ENCODE measurements at regions not wholly inside any gene's neighbourhood (a gene's known extent, or its start where the extent isn't known, plus 50 kb on each side); places are given as distances from the start of the nearest gene placed in this dataset.
"Not testable (repeated sequence)": the region's sequence is repeated elsewhere in the genome, so short reads cannot be mapped to it uniquely, and the experiment has no call there.

DNA sequence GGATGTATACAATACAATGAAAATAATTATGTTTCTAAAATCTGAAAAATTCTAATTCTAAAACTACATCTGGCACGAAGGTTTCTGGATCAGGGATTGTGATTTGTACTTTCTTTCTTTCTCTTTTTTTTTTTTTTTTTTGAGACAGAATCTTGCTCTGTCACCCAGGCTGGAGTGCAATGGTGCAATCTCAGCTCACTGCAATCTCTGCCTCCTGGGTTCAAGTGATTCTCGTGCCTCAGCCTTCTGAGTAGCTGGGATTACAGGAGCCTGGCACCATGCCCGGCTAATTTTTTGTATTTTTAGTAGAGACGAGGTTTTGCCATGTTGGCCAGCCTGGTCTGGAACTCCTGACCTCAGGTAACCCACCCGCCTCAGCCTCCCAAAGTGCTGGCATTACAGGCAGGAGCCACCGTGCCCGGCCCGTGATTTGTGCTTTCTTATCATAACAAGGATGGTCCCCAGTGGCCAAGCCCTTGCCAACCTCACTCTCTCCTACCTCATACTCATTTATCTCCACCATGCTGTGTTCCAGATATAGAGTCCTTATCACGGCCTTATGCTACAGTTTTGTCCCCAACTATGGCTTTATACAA lies 279.9 kb downstream of the QDPR start:
- DNase-seq: not testable (repeated sequence)

- DNase-seq: no peak
Measured at GRCh38 chr4:17230727-17231126, 281.2 kb downstream of the QDPR start.

DNA sequence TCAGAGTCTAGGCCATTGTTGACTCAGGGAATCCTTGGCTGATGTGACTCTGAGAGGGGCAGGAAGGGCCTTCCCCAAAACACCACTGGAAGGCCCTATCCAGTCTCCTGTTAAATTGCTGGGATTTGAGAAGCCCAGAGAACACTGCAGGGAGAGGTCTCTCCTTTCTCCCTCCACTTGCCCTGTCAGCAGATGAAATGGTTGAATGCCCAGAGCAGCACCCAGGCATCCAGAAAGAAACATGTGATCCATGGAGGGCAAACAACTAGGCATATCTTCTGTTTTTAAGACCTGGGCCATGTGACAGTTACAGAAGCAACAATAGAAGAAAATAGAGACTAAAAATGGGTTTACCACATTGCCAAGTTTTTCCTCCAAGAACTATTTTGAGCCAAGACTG lies 291.1 kb downstream of the QDPR start:
- DNase-seq: no peak

DNA sequence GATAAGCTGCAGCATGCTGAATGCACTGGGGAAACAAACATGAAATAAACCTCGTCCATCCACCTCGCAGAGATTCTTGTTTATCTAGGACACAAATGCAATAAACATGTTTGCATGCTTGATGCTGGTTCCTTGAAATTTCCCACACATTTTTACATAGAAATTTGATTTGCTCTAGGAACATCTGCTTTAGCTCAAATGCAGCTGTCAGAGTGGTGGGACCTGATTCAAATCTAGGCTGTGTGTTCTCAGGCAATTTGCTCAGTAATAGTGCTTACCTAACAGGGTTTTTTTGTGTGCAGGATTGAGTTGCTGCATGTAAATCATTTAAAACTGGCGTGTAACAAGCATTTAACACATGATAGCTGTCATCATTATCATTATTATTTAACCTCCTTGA lies 293.1 kb downstream of the QDPR start:
- no peak for DNase-seq

GRCh38 chr4:17206829-17207801 lies 304.8 kb downstream of the QDPR start:
- no peak for DNase-seq

- DNase-seq: no peak
Measured at GRCh38 chr4:17204908-17205307, 306.5 kb upstream of the LDB2 start.

- no peak for DNase-seq
Measured at GRCh38 chr4:17203797-17204196, 305.4 kb upstream of the LDB2 start.

GRCh38 chr4:17197070-17197469 lies 298.6 kb upstream of the LDB2 start:
- no peak for DNase-seq

GRCh38 chr4:17195461-17196275 lies 297.2 kb upstream of the LDB2 start:
- no peak for DNase-seq

DNA sequence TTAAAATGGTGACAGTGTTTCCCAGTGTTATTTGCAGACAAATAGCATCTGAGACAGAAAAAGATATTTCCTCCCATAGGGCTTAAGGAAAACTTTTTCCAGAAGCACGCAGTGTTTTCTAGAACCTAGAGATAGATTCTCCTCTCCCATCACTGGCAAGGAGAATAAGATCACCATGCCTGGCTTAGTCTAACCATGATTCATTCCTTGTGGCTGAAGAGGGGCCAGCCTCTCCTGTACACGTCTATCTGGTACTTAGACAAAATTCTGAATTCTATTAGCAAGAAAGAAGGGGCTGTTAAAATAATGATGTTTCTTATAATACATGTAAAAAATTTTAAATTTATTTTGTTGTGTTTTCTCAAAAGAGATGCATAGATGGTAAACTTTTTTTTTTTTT lies 296.1 kb upstream of the LDB2 start:
- DNase-seq: no peak

- no peak for DNase-seq
Measured at GRCh38 chr4:17189759-17190158, 291.3 kb upstream of the LDB2 start.

GRCh38 chr4:17189401-17189720 lies 290.9 kb upstream of the LDB2 start:
- no peak for DNase-seq

GRCh38 chr4:17188547-17189400 lies 290.3 kb upstream of the LDB2 start:
- no peak for DNase-seq

GRCh38 chr4:17188125-17188524 lies 289.7 kb upstream of the LDB2 start:
- no peak for DNase-seq

DNA sequence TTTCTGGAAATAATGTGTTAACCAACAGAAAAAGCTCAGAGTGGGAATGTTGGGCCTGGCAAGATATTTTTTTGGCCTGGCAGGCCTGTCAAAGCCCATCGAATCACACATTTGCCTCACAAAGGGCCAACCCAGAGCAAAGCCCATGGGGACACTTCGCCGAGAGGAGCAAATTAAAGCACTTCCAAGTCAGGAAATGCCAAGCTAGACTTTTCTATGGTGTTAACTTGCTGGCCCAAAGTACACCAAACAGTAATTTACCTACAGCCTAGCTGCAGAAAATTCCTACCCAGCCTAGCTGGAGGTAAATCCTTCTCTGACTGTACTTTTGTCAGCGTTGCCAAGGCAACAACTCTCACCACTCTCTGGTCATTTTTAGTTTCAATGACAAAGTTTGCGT lies 288.6 kb upstream of the LDB2 start:
- no peak for DNase-seq

DNA sequence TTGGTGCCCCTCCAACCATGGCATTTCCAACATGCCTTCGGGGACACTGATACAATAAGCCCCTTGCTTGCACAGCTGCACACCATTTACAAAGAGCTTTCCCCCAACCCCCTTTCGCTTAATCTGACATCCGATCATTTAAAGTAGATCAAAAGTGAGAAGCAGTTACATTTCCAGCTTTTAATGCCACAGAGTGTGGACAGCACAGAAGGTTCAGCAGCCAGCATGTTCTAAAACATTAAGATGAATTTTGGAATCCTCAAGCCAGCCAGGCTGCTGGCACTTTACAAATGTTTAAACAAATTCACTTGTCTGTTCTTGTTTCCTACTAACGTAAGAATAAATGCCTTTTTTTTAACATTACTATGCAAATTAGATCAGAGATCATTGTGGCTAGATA lies 284.4 kb upstream of the LDB2 start:
- no peak for DNase-seq

- no peak for DNase-seq
Measured at GRCh38 chr4:17174751-17175150, 276.3 kb upstream of the LDB2 start.

DNA sequence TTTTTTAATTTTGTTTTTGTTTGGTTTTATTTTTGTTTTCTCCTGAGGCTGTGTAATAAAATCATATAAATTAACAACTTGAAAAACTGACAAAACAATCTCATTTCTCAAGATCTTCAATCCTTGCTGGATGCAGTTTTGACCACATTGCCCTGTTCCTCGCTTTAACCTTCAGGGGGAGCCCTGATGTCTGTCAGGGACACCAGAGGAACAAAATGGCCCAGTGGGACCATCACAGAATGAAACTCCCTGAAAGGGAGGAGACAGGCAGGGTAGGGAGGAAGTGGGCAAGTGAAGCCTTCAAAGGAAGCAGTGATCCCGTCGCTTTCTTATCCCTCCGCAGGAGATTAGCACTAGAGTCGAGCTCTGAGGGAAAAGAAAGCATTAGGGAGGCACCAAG lies 274.9 kb upstream of the LDB2 start:
- DNase-seq: no peak

GRCh38 chr4:17170131-17170530 lies 271.7 kb upstream of the LDB2 start:
- no peak for DNase-seq

DNA sequence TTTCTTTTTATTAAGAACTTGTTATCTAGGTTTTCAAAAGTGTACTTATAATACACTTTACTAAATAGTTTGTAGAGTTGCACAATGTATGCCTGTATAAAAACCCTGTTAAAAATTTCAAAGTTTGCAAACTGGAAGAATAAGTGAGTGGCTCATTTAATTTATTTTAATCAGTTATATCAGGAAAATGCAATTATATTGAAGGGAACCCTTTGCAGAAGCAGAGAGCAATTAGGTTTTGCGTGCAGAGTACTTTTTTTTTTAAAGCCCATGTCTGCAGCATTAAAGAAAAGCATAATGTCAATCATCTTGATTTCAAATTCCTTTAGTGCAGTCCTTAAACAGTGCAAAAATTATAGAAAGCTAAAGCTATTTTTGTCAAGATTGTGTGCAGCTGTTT lies 271.3 kb upstream of the LDB2 start:
- DNase-seq: no peak

DNA sequence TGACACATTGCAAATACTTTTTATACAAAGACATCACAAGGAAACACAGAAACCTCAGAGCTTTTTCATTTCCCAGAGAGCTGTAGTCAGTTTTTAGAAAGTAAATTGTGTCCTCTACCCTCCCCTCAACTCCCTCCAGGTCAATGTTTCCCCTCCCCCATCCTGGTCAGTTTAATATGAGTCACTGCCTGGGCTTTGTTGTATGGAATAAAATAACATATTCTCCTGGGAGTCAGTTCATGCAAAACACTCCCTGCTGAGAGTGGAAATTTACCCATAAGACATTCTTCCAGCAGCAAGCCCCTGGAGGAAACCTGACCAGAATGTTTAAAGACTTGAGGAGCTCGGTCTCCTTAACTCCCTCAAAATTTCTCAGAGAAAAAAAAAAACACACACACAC lies 270.1 kb upstream of the LDB2 start:
- DNase-seq: no peak

GRCh38 chr4:17166954-17167353 lies 268.5 kb upstream of the LDB2 start:
- DNase-seq: no peak

DNA sequence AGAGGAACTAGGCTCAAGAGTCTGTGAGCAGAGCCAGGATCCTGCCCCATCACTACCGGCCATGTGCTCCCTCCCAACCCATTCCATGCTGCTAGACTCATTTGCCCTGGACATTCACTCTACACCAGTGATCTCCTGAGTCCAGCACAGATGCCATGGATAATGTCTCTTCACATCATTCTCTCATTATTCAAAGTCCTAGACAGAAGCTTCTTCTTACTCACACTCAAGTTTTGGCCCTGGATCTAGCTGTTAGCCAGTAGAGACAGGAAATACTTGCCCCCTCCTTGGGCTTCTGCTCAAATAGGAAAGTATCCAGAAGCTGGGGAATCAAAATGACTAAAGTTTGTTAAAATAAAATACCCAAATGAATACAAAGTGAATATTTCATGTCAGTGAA lies 266.8 kb upstream of the LDB2 start:
- no peak for DNase-seq
